GM21528 (cell line): ENCODE measurements at regions not wholly inside any gene's neighbourhood (a gene's known extent, or its start where the extent isn't known, plus 50 kb on each side); places are given as distances from the start of the nearest gene placed in this dataset.

Experiments used
- ATAC-seq: cut with Tn5 transposase; IDR thresholded peaks from one replicate; pipeline ENCODE4 v1.9.1; 2021; ENCODE audit warnings: mild to moderate bottlenecking, moderate library complexity; ENCODE audit not compliant: unreplicated experiment, low FRiP score

- ATAC-seq = no peak
These were observed 73.1 kb downstream of the IRF8 start for GRCh38 chr16:85971902-85972638.

GRCh38 chr16:85974428-85975375, 75.7 kb downstream of the IRF8 start:
- no peak for ATAC-seq

- ATAC-seq = no peak
These were observed 76.6 kb downstream of the IRF8 start for GRCh38 chr16:85975451-85975981.

- no peak for ATAC-seq
These were observed 79.4 kb downstream of the IRF8 start for GRCh38 chr16:85978291-85978775.

GRCh38 chr16:85978976-85979375, 80.0 kb downstream of the IRF8 start:
- no peak for ATAC-seq

- no peak for ATAC-seq
These were observed 80.6 kb downstream of the IRF8 start for GRCh38 chr16:85979605-85980004.

GRCh38 chr16:85980686-85981085, 81.7 kb downstream of the IRF8 start:
- ATAC-seq = no peak

- ATAC-seq = no peak
These were observed 83.0 kb downstream of the IRF8 start for GRCh38 chr16:85981826-85982562.

GRCh38 chr16:85982563-85982939, 83.6 kb downstream of the IRF8 start:
- no peak for ATAC-seq

GRCh38 chr16:85983064-85983463, 84.1 kb downstream of the IRF8 start:
- no peak for ATAC-seq

- no peak for ATAC-seq
These were observed 84.8 kb downstream of the IRF8 start for GRCh38 chr16:85983606-85984230.

- ATAC-seq = no peak
These were observed 85.4 kb downstream of the IRF8 start for GRCh38 chr16:85984231-85984880.

GRCh38 chr16:85984947-85985451, 86.0 kb downstream of the IRF8 start:
- ATAC-seq = no peak

GRCh38 chr16:85986931-85987749, 88.2 kb downstream of the IRF8 start:
- ATAC-seq = no peak

- no peak for ATAC-seq
These were observed 88.8 kb downstream of the IRF8 start for GRCh38 chr16:85987750-85988078.

GRCh38 chr16:85988306-85988705, 89.3 kb downstream of the IRF8 start:
- ATAC-seq = no peak

GRCh38 chr16:85988723-85989313, 89.9 kb downstream of the IRF8 start:
- ATAC-seq = peak; percentile 53

GRCh38 chr16:85989376-85989775, 90.4 kb downstream of the IRF8 start:
- no peak for ATAC-seq
